Natural killer cell (primary cell): ENCODE measurements at regions not wholly inside any gene's neighbourhood (a gene's known extent, or its start where the extent isn't known, plus 50 kb on each side); places are given as distances from the start of the nearest gene placed in this dataset.
A peak's percentile ranks its signal among the peaks of the same experiment; 100 is the strongest.

Experiments
- ATAC-seq, 3 donors: fragments of 150-1000 bp in 2 of 3; fragments of 200-7000 bp in 1 of 3; cut with Tn5 transposase; 1 replicate in 1 of 3; 2 replicates in 2 of 3; pipeline ENCODE4 v1.10.0; 2021; ENCODE audit warnings: mild to moderate bottlenecking in 2 of 3, moderate library complexity in 2 of 3
- DNase-seq, 2 donors: peaks; one replicate each; pipeline versions ENCODE4 v3.0.0 to v3.0.0-alpha.2; 2013 to 2021; ENCODE audit warnings: mixed read lengths in 1 of 2
- H3K27ac ChIP-seq: one replicate; pipeline ENCODE4 v1.5.1; 2013; ENCODE audit warnings: mild to moderate bottlenecking, low read length
- H3K27me3 ChIP-seq: one replicate; pipeline ENCODE4 v1.6.1; 2013; ENCODE audit warnings: low read length; ENCODE audit not compliant: control insufficient read depth, insufficient read depth
- H3K36me3 ChIP-seq: one replicate; pipeline ENCODE4 v1.6.1; 2013; ENCODE audit warnings: low read length; ENCODE audit not compliant: control insufficient read depth, insufficient read depth
- H3K4me1 ChIP-seq: one replicate; pipeline ENCODE4 v1.6.1; 2013; ENCODE audit warnings: low read length; ENCODE audit not compliant: control insufficient read depth, insufficient read depth
- H3K4me3 ChIP-seq: one replicate; pipeline ENCODE4 v1.5.1; 2013; ENCODE audit warnings: low read length
- H3K9me3 ChIP-seq: one replicate; pipeline ENCODE4 v1.6.1; 2013; ENCODE audit warnings: low read length; ENCODE audit not compliant: control insufficient read depth, insufficient read depth
- H3K27ac Mint-ChIP-seq, 2 donors: one replicate each; pipeline ENCODE4 v1.8.0; 2022; ENCODE audit warnings: mild to moderate bottlenecking in 2 of 2, mixed read lengths in 2 of 2, moderate library complexity in 1 of 2
- H3K27me3 Mint-ChIP-seq, 2 donors: one replicate each; pipeline ENCODE4 v1.8.0; 2022; ENCODE audit warnings: low read depth in 2 of 2, mixed read lengths in 2 of 2
- H3K36me3 Mint-ChIP-seq: one replicate; pipeline ENCODE4 v1.8.0; 2022; ENCODE audit warnings: mixed read lengths
- H3K4me1 Mint-ChIP-seq, 2 donors: one replicate each; pipeline ENCODE4 v1.8.0; 2022; ENCODE audit warnings: mixed read lengths in 2 of 2
- H3K4me3 Mint-ChIP-seq: one replicate; pipeline ENCODE4 v1.8.0; 2022; ENCODE audit warnings: mild to moderate bottlenecking, moderate library complexity, mixed read lengths
- H3K9me3 Mint-ChIP-seq, 2 donors: one replicate each; pipeline ENCODE4 v1.8.0; 2022; ENCODE audit warnings: mixed read lengths in 2 of 2
- CTCF ChIP-seq: fragments of 200-600 bp; IDR thresholded peaks from one replicate; pipeline ENCODE4 v1.8.0; 2022; ENCODE audit warnings: antibody characterized with exemption
- WGBS: methylation state at CpG from one replicate; pipeline ENCODE4 v1.1.7; 2013; ENCODE audit warnings: missing lambda C conversion rate; ENCODE audit not compliant: insufficient coverage; 5-methylcytosine and 5-hydroxymethylcytosine counted together
- intact Hi-C: fragments of 100-400 bp; cut with micrococcal nuclease; formaldehyde crosslinking; loops from one replicate; pipeline ENCODE4 v1.14.2; 2022

- Mint-ChIP-seq H3K36me3 (no peaks in the 10 kb centered on the region), H3K27ac (peak overlapping the region; percentile 26 to 39), H3K9me3 (no peaks in the 10 kb centered on the region), H3K4me1 (peaks cover 73 to 79% of the 10 kb centered on the region in 2 donors), H3K27me3 (no peaks in the 10 kb centered on the region), H3K4me3 (no peak overlapping the region)
- H3K9me3 ChIP-seq, result no peaks in the 10 kb centered on the region
- H3K36me3 ChIP-seq, result no peaks in the 10 kb centered on the region
- H3K27ac ChIP-seq, result no peak overlapping the region
- no peak for TF ChIP-seq CTCF
- no peak for DNase-seq
- H3K27me3 ChIP-seq, result no peaks in the 10 kb centered on the region
- H3K4me3 ChIP-seq, result no peak overlapping the region
- ATAC-seq, result peak in 1 of 3 donors; percentile 47
- intact Hi-C loops, result no loop called here
- WGBS, result 74% methylated on average over 12 of the region's 12 CpGs
- peaks cover 10% of the 10 kb centered on the region for H3K4me1 ChIP-seq
Measured at GRCh38 chr18:46419391-46420141, 237.5 kb downstream of the LOXHD1 start.

GRCh38 chr18:46421973-46422551 is 235.0 kb downstream of the LOXHD1 start:
- Histone ChIP-seq H3K36me3 (no peaks in the 10 kb centered on the region), H3K4me3 (no peak overlapping the region), H3K27ac (no peak overlapping the region), H3K4me1 (peaks cover 10% of the 10 kb centered on the region), H3K9me3 (no peaks in the 10 kb centered on the region), H3K27me3 (no peaks in the 10 kb centered on the region)
- no peak for ATAC-seq
- DNase-seq, result no peak
- peaks cover 72 to 77% of the 10 kb centered on the region in 2 donors for H3K4me1 Mint-ChIP-seq
- H3K4me3 Mint-ChIP-seq, result no peak overlapping the region
- WGBS, result 85% methylated on average over 7 of the region's 7 CpGs
- no peak for TF ChIP-seq CTCF
- H3K9me3 Mint-ChIP-seq, result no peaks in the 10 kb centered on the region
- no peaks in the 10 kb centered on the region for H3K36me3 Mint-ChIP-seq
- peak overlapping the region; percentile 2 to 51 for H3K27ac Mint-ChIP-seq
- intact Hi-C loops, result no loop called here
- H3K27me3 Mint-ChIP-seq, result no peaks in the 10 kb centered on the region

GRCh38 chr18:46422552-46423055 is 234.4 kb downstream of the LOXHD1 start:
- H3K9me3 ChIP-seq, result no peaks in the 10 kb centered on the region
- Mint-ChIP-seq H3K4me3 (no peak overlapping the region), H3K4me1 (peaks cover 69 to 75% of the 10 kb centered on the region in 2 donors), H3K36me3 (no peaks in the 10 kb centered on the region), H3K27me3 (no peaks in the 10 kb centered on the region), H3K27ac (peak overlapping the region in 1 of 2 donors; percentile 2), H3K9me3 (no peaks in the 10 kb centered on the region)
- WGBS, result 92% methylated on average over 4 of the region's 4 CpGs
- peaks cover 10% of the 10 kb centered on the region for H3K4me1 ChIP-seq
- H3K27me3 ChIP-seq, result no peaks in the 10 kb centered on the region
- H3K4me3 ChIP-seq, result no peak overlapping the region
- H3K27ac ChIP-seq, result no peak overlapping the region
- intact Hi-C loops, result no loop called here
- TF ChIP-seq CTCF, result no peak
- ATAC-seq, result no peak
- no peaks in the 10 kb centered on the region for H3K36me3 ChIP-seq
- no peak for DNase-seq
